ENCODE measurements at regions not wholly inside any gene's neighbourhood (a gene's known extent, or its start where the extent isn't known, plus 50 kb on each side); places are given as distances from the start of the nearest gene placed in this dataset.

- no peaks in the 10 kb centered on the region for H3K4me1 ChIP-seq (ENCODE audit: control insufficient read depth, insufficient read depth, low read length)
- H3K27ac ChIP-seq (ENCODE audit: low read length) = no peak overlapping the region
- H3K27me3 ChIP-seq (ENCODE audit: control insufficient read depth in 1 of 2, insufficient read depth in 2 of 2, low read length in 2 of 2) = no peaks in the 10 kb centered on the region
- no peak overlapping the region for H3K4me3 ChIP-seq (ENCODE audit: low read length in 2 of 2)
- no peak overlapping the region for H3K9ac ChIP-seq (ENCODE audit: low read length in 2 of 2)
- H3K36me3 ChIP-seq (ENCODE audit: control insufficient read depth in 2 of 2, insufficient read depth in 2 of 2, low read length in 2 of 2) = no peaks in the 10 kb centered on the region
- H3K9me3 ChIP-seq (ENCODE audit: control insufficient read depth in 2 of 2, low read length in 2 of 2) = no peaks in the 10 kb centered on the region
Observed at GRCh38 chr2:4415171-4415570, 711.8 kb downstream of the DCDC2C start.

- Histone ChIP-seq H3K9me3 (ENCODE audit: control insufficient read depth in 2 of 2, low read length in 2 of 2) (no peaks in the 10 kb centered on the region), H3K9ac (ENCODE audit: low read length in 2 of 2) (no peak overlapping the region), H3K4me1 (ENCODE audit: control insufficient read depth, insufficient read depth, low read length) (no peaks in the 10 kb centered on the region), H3K27me3 (ENCODE audit: control insufficient read depth in 1 of 2, insufficient read depth in 2 of 2, low read length in 2 of 2) (no peaks in the 10 kb centered on the region), H3K27ac (ENCODE audit: low read length) (no peak overlapping the region), H3K36me3 (ENCODE audit: control insufficient read depth in 2 of 2, insufficient read depth in 2 of 2, low read length in 2 of 2) (no peaks in the 10 kb centered on the region), H3K4me3 (ENCODE audit: low read length in 2 of 2) (no peak overlapping the region)
Observed at GRCh38 chr2:4415810-4416413, 712.5 kb downstream of the DCDC2C start.

- no peaks in the 10 kb centered on the region for H3K27me3 ChIP-seq (ENCODE audit: control insufficient read depth in 1 of 2, insufficient read depth in 2 of 2, low read length in 2 of 2)
- H3K4me1 ChIP-seq (ENCODE audit: control insufficient read depth, insufficient read depth, low read length) = no peaks in the 10 kb centered on the region
- H3K36me3 ChIP-seq (ENCODE audit: control insufficient read depth in 2 of 2, insufficient read depth in 2 of 2, low read length in 2 of 2) = no peaks in the 10 kb centered on the region
- no peak overlapping the region for H3K4me3 ChIP-seq (ENCODE audit: low read length in 2 of 2)
- no peak overlapping the region for H3K27ac ChIP-seq (ENCODE audit: low read length)
- no peaks in the 10 kb centered on the region for H3K9me3 ChIP-seq (ENCODE audit: control insufficient read depth in 2 of 2, low read length in 2 of 2)
- no peak overlapping the region for H3K9ac ChIP-seq (ENCODE audit: low read length in 2 of 2)
Observed at GRCh38 chr2:4416431-4416830, 713.1 kb downstream of the DCDC2C start.

GRCh38 chr2:4417771-4418170, 714.4 kb downstream of the DCDC2C start:
- H3K4me3 ChIP-seq (ENCODE audit: low read length in 2 of 2) = no peak overlapping the region
- no peaks in the 10 kb centered on the region for H3K9me3 ChIP-seq (ENCODE audit: control insufficient read depth in 2 of 2, low read length in 2 of 2)
- H3K9ac ChIP-seq (ENCODE audit: low read length in 2 of 2) = no peak overlapping the region
- no peak overlapping the region for H3K27ac ChIP-seq (ENCODE audit: low read length)
- H3K27me3 ChIP-seq (ENCODE audit: control insufficient read depth in 1 of 2, insufficient read depth in 2 of 2, low read length in 2 of 2) = no peaks in the 10 kb centered on the region
- no peaks in the 10 kb centered on the region for H3K4me1 ChIP-seq (ENCODE audit: control insufficient read depth, insufficient read depth, low read length)
- H3K36me3 ChIP-seq (ENCODE audit: control insufficient read depth in 2 of 2, insufficient read depth in 2 of 2, low read length in 2 of 2) = no peaks in the 10 kb centered on the region

- H3K4me3 ChIP-seq (ENCODE audit: low read length in 2 of 2) = no peak overlapping the region
- H3K9me3 ChIP-seq (ENCODE audit: control insufficient read depth in 2 of 2, low read length in 2 of 2) = no peaks in the 10 kb centered on the region
- H3K36me3 ChIP-seq (ENCODE audit: control insufficient read depth in 2 of 2, insufficient read depth in 2 of 2, low read length in 2 of 2) = no peaks in the 10 kb centered on the region
- H3K27me3 ChIP-seq (ENCODE audit: control insufficient read depth in 1 of 2, insufficient read depth in 2 of 2, low read length in 2 of 2) = no peaks in the 10 kb centered on the region
- H3K27ac ChIP-seq (ENCODE audit: low read length) = no peak overlapping the region
- H3K9ac ChIP-seq (ENCODE audit: low read length in 2 of 2) = no peak overlapping the region
- no peaks in the 10 kb centered on the region for H3K4me1 ChIP-seq (ENCODE audit: control insufficient read depth, insufficient read depth, low read length)
Observed at GRCh38 chr2:4420032-4420431, 716.7 kb downstream of the DCDC2C start.

GRCh38 chr2:4424153-4424552, 720.8 kb downstream of the DCDC2C start:
- Histone ChIP-seq H3K9me3 (ENCODE audit: control insufficient read depth in 2 of 2, low read length in 2 of 2) (no peaks in the 10 kb centered on the region), H3K36me3 (ENCODE audit: control insufficient read depth in 2 of 2, insufficient read depth in 2 of 2, low read length in 2 of 2) (no peaks in the 10 kb centered on the region), H3K4me3 (ENCODE audit: low read length in 2 of 2) (no peak overlapping the region), H3K9ac (ENCODE audit: low read length in 2 of 2) (no peak overlapping the region), H3K27me3 (ENCODE audit: control insufficient read depth in 1 of 2, insufficient read depth in 2 of 2, low read length in 2 of 2) (no peaks in the 10 kb centered on the region), H3K4me1 (ENCODE audit: control insufficient read depth, insufficient read depth, low read length) (no peaks in the 10 kb centered on the region), H3K27ac (ENCODE audit: low read length) (no peak overlapping the region)

GRCh38 chr2:4427083-4427482, 723.7 kb downstream of the DCDC2C start:
- no peak overlapping the region for H3K4me3 ChIP-seq (ENCODE audit: low read length in 2 of 2)
- H3K27ac ChIP-seq (ENCODE audit: low read length) = no peak overlapping the region
- no peak overlapping the region for H3K9ac ChIP-seq (ENCODE audit: low read length in 2 of 2)
- no peaks in the 10 kb centered on the region for H3K36me3 ChIP-seq (ENCODE audit: control insufficient read depth in 2 of 2, insufficient read depth in 2 of 2, low read length in 2 of 2)
- no peaks in the 10 kb centered on the region for H3K4me1 ChIP-seq (ENCODE audit: control insufficient read depth, insufficient read depth, low read length)
- no peaks in the 10 kb centered on the region for H3K27me3 ChIP-seq (ENCODE audit: control insufficient read depth in 1 of 2, insufficient read depth in 2 of 2, low read length in 2 of 2)
- H3K9me3 ChIP-seq (ENCODE audit: control insufficient read depth in 2 of 2, low read length in 2 of 2) = no peaks in the 10 kb centered on the region

GRCh38 chr2:4445821-4446220, 742.4 kb downstream of the DCDC2C start:
- no peaks in the 10 kb centered on the region for H3K9me3 ChIP-seq (ENCODE audit: control insufficient read depth in 2 of 2, low read length in 2 of 2)

GRCh38 chr2:4454907-4455306, 751.5 kb downstream of the DCDC2C start:
- Histone ChIP-seq H3K9ac (ENCODE audit: low read length in 2 of 2) (no peak overlapping the region), H3K4me3 (ENCODE audit: low read length in 2 of 2) (no peak overlapping the region), H3K36me3 (ENCODE audit: control insufficient read depth in 2 of 2, insufficient read depth in 2 of 2, low read length in 2 of 2) (no peaks in the 10 kb centered on the region), H3K27ac (ENCODE audit: low read length) (no peak overlapping the region), H3K9me3 (ENCODE audit: control insufficient read depth in 2 of 2, low read length in 2 of 2) (no peaks in the 10 kb centered on the region), H3K4me1 (ENCODE audit: control insufficient read depth, insufficient read depth, low read length) (no peaks in the 10 kb centered on the region), H3K27me3 (ENCODE audit: control insufficient read depth in 1 of 2, insufficient read depth in 2 of 2, low read length in 2 of 2) (no peaks in the 10 kb centered on the region)

More at GRCh38 chr2:4445821-4446220, 742.4 kb downstream of the DCDC2C start:
- no peak overlapping the region for H3K27ac ChIP-seq (ENCODE audit: low read length)
- H3K36me3 ChIP-seq (ENCODE audit: control insufficient read depth in 2 of 2, insufficient read depth in 2 of 2, low read length in 2 of 2) = no peaks in the 10 kb centered on the region
- H3K4me3 ChIP-seq (ENCODE audit: low read length in 2 of 2) = no peak overlapping the region
- no peaks in the 10 kb centered on the region for H3K4me1 ChIP-seq (ENCODE audit: control insufficient read depth, insufficient read depth, low read length)
- H3K27me3 ChIP-seq (ENCODE audit: control insufficient read depth in 1 of 2, insufficient read depth in 2 of 2, low read length in 2 of 2) = no peaks in the 10 kb centered on the region
- no peak overlapping the region for H3K9ac ChIP-seq (ENCODE audit: low read length in 2 of 2)

GRCh38 chr2:4455486-4456155, 752.2 kb downstream of the DCDC2C start:
- no peak overlapping the region for H3K27ac ChIP-seq (ENCODE audit: low read length)
- H3K9me3 ChIP-seq (ENCODE audit: control insufficient read depth in 2 of 2, low read length in 2 of 2) = no peaks in the 10 kb centered on the region
- H3K27me3 ChIP-seq (ENCODE audit: control insufficient read depth in 1 of 2, insufficient read depth in 2 of 2, low read length in 2 of 2) = no peaks in the 10 kb centered on the region
- no peaks in the 10 kb centered on the region for H3K36me3 ChIP-seq (ENCODE audit: control insufficient read depth in 2 of 2, insufficient read depth in 2 of 2, low read length in 2 of 2)
- no peaks in the 10 kb centered on the region for H3K4me1 ChIP-seq (ENCODE audit: control insufficient read depth, insufficient read depth, low read length)
- H3K4me3 ChIP-seq (ENCODE audit: low read length in 2 of 2) = no peak overlapping the region
- H3K9ac ChIP-seq (ENCODE audit: low read length in 2 of 2) = no peak overlapping the region

- Histone ChIP-seq H3K4me1 (ENCODE audit: control insufficient read depth, insufficient read depth, low read length) (no peaks in the 10 kb centered on the region), H3K27me3 (ENCODE audit: control insufficient read depth in 1 of 2, insufficient read depth in 2 of 2, low read length in 2 of 2) (no peaks in the 10 kb centered on the region), H3K9me3 (ENCODE audit: control insufficient read depth in 2 of 2, low read length in 2 of 2) (no peaks in the 10 kb centered on the region), H3K9ac (ENCODE audit: low read length in 2 of 2) (no peak overlapping the region), H3K4me3 (ENCODE audit: low read length in 2 of 2) (no peak overlapping the region), H3K36me3 (ENCODE audit: control insufficient read depth in 2 of 2, insufficient read depth in 2 of 2, low read length in 2 of 2) (no peaks in the 10 kb centered on the region), H3K27ac (ENCODE audit: low read length) (no peak overlapping the region)
Observed at GRCh38 chr2:4464634-4465266, 761.4 kb downstream of the DCDC2C start.
